GM12874 (cell line): ENCODE measurements at regions not wholly inside any gene's neighbourhood (a gene's known extent, or its start where the extent isn't known, plus 50 kb on each side); places are given as distances from the start of the nearest gene placed in this dataset.

Experiments used
- TF ChIP-seq, protein P1 (sequence below): IDR thresholded peaks from 2 replicates; pipeline ENCODE4 v1.5.1; 2011; ENCODE audit warnings: low read depth, mild to moderate bottlenecking, control low read depth, low read length, moderate library complexity; ENCODE audit not compliant: insufficient read depth

GRCh38 chr17:71438631-71439146 lies 682.1 kb upstream of the SOX9 start:
- TF ChIP-seq, protein P1, sequence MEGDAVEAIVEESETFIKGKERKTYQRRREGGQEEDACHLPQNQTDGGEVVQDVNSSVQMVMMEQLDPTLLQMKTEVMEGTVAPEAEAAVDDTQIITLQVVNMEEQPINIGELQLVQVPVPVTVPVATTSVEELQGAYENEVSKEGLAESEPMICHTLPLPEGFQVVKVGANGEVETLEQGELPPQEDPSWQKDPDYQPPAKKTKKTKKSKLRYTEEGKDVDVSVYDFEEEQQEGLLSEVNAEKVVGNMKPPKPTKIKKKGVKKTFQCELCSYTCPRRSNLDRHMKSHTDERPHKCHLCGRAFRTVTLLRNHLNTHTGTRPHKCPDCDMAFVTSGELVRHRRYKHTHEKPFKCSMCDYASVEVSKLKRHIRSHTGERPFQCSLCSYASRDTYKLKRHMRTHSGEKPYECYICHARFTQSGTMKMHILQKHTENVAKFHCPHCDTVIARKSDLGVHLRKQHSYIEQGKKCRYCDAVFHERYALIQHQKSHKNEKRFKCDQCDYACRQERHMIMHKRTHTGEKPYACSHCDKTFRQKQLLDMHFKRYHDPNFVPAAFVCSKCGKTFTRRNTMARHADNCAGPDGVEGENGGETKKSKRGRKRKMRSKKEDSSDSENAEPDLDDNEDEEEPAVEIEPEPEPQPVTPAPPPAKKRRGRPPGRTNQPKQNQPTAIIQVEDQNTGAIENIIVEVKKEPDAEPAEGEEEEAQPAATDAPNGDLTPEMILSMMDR = no peak

GRCh38 chr17:71440513-71440912 lies 680.3 kb upstream of the SOX9 start:
- TF ChIP-seq, protein P1 = no peak

- TF ChIP-seq, protein P1 = no peak
Measured at GRCh38 chr17:71441098-71441497, 679.7 kb upstream of the SOX9 start.

- TF ChIP-seq, protein P1 = no peak
Measured at GRCh38 chr17:71444078-71444477, 676.7 kb upstream of the SOX9 start.

DNA sequence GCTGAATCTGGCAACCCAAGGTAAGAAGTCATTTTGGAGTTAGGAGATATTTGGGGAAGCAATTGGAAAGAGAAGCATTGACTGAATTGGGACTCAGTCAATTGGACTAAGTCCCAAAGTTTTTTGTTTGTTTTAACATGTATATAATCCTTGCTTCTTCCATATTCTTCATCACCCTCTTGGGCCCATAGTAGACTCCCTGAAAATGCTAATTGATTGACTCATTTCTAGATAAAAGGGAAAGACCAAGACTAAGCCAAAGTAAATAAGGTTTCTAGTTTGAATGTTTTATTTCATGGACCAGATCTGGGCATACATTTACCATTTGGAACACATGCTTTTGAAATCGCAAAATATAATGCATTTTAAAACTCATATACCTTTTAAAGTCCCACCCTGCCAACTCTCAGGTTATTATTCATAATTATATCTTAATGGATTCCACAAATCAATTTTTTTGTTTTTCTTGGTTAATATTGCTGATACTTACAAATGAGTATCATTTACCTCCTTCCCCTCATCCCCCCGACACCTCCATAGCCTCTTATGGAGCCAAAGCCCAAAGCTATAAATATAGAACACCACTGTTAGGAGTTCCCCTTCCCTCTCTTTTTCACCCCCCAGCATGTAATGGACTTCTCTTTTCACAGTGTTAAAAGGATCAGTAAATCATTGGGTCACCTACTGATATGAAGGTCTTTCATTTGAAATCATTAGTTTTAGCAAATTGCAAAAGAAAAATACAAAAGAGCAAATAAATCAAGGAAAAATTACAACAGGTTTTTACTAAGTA lies 674.0 kb upstream of the SOX9 start:
- TF ChIP-seq, protein P1 = no peak

DNA sequence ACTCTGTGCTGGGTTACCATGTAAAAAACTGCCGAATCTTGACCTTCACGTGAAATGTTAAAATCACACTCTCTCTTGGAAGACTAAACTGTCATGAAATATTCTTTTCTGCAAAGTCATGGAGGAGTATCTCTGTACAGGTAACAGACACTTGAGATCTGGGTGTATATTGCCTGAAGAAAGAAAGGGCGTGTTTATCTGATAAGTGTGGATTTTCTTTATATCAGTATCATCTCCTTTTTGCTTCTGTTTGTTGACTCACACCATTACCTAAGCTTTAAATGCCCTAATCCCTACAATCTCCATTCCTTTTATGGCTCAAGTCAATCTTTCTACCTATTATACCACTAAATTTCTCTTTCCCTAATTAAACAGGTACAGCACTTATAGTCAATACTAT lies 673.2 kb upstream of the SOX9 start:
- TF ChIP-seq, protein P1 = no peak

DNA sequence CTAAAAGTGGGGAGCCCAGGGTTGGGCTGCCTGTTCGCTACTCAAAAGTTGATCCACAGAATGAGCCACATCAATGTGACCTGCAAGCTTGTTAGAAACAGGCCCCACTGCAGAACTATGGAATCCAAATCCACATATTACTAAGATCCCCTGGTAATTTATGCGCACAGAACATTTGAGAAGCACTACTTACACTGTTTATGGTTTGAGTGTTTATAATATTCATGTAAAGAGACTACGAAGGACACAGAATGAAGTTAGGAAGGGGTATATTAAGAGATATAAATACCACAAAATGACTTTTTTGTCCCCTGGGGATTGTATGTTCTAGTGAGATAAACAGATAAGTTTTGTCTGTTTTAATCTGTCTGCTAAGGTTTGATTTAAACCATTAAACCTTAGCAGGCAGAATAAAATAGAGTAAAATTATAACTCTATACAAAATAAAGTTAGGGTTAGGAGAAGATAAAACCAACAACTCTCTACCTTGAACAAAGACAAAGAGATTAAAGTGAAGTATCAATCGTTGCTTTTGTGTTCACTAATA lies 666.9 kb upstream of the SOX9 start:
- TF ChIP-seq, protein P1 = no peak
